HG03442 (cell line): ENCODE measurements at regions not wholly inside any gene's neighbourhood (a gene's known extent, or its start where the extent isn't known, plus 50 kb on each side); places are given as distances from the start of the nearest gene placed in this dataset.
"Not testable (repeated sequence)": the region's sequence is repeated elsewhere in the genome, so short reads cannot be mapped to it uniquely, and the experiment has no call there.

ENCODE experiments used
- ATAC-seq: cut with Tn5 transposase; IDR thresholded peaks from one replicate; pipeline ENCODE4 v1.9.1; 2021; ENCODE audit warnings: mild to moderate bottlenecking, moderate library complexity; ENCODE audit not compliant: unreplicated experiment

DNA sequence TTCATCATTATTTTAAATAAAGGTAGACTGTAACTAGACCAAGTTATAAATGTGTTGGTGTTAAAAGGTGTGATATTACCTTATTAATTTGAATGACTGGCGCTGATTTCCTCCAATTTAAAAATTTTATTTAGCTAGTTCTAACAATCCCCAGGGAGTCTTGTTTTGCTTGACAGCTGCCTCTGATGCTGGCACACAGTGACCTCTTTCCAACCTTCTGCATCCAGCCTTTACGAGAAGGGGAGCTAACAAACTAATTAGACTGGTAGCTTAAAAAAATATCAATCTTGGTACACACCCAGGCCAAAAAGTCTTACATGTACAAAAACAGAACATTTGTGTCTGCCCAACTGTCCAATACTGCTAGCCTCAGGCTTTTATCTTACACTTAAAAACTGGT is 51.8 kb upstream of the ENPEP start:
- ATAC-seq, result no peak

DNA sequence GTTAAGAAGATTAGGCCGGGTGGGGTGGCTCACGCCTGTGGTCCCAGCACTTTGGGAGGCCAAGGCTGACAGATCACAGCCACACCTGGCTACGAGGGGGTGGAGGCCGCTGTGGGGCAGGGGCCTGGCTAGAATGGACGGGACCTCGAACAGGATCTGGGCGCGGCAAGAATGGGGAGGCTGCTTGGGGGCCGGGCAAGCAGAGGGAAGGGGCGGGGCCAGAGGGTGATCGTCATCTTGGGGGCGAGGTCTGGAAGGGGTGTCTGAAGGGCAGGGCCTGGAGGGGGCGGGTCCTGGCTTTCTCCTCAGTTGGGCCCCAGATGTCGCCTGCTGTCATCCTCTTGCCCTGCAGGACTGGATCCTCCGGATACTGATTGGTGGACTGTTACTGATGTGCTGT is 57.3 kb upstream of the ENPEP start:
- ATAC-seq, result no peak

DNA sequence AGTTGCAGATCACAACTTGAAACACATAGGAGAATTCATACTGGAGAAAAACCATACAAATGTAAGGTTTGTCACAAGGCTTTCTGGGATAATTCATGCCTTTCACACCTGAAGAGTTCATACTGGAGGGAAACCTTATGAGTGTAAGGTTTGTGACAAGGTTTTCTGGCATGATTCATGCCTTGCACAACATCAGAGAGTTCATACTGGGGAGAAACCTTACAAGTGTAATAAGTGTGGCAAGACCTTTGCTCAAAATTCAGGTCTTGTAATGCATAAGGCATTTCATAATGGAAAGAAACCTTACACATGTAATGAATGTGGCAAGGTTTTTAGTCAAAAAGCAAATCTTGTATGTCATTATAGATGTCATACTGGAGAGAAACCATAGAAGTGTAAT is 58.8 kb upstream of the ENPEP start:
- no peak for ATAC-seq

DNA sequence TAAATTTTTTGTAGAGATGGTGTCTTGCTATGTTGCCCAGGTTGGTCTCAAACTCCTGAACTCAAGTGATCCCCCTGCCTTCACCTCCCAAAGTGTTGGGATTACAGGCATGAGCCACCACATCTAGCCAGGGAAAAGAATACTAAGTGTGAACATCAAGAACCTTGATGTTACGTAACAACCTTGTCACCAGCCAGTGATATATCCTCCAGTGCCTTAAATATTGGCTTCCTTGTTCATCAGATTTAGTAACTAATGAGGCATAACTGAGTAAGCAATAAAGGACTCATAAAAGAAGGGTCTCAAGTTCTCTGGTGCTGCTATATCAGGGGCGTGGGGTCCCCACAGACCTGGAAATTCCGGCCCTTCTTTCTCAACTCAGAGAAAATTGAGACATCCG is 60.5 kb upstream of the ENPEP start:
- ATAC-seq, result no peak

DNA sequence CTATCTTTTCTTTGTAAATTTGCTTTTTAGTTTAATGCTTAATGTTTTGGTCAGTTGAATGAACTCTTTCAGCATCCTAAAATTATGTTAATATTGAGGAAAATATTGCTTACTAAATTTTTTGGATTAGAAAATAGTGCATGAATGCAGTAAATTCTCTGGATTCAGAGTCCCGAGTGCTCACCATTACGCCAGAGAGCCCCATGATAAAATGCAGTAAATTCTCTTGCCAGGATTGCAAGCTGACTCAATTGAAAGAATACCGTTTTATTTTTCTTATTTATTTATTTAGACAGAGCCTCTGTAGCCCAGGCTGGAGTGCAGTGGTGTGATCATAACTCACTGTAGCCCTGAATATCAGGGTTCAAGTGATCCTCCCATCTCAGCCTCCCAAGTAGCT is 60.9 kb upstream of the ENPEP start:
- ATAC-seq, result no peak

DNA sequence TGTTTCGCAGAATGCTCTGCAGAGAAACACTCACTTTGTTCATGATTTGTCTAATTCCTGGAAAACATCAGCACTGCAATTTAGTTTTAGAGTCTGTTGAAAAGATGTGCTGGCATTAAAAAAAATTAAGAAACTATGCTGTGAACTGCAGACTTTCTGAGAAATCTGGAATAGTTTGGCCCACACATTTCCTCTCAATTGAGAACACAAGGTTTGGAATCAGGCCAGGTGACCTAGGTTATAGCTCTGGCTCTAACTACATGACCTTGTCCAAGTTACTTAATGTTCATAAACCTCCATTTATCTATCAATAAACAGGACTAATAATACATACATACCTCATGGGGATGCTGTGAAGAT is 61.4 kb upstream of the ENPEP start:
- ATAC-seq, result no peak

DNA sequence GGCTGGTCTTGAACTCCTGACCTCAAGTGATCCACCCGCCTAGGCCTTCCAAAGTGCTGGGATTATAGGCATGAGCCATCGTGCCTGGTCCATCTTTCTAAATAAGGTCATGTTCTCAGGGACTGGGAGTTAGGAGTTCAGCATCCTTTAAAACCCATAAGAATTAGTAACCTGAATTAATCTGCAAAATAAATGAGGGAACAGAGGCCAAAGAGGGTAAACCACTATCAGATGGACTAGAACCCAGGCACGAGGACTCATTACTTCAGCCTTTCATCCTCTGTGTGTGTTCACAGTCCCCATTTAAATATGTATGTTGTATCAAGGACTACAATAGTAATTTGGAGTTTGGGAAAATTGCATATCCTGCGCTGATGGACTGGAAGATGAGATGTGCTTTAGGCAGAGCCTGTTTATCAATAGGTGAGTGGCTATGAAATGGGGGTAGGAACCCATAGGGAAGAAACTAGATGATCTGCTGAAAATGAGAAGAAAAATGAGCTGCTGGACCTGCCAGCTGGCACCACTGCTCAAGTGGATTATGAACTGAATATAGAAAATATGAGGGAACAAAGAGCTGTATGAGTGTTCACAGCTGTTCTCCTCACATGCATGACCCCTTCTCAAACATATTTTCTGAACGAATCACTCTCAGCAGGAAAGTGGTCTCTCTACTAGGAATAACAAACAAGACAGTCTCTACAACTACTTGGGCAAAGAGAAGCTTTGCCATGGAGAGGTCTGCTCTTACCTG is 62.0 kb upstream of the ENPEP start:
- ATAC-seq, result not testable (repeated sequence)

DNA sequence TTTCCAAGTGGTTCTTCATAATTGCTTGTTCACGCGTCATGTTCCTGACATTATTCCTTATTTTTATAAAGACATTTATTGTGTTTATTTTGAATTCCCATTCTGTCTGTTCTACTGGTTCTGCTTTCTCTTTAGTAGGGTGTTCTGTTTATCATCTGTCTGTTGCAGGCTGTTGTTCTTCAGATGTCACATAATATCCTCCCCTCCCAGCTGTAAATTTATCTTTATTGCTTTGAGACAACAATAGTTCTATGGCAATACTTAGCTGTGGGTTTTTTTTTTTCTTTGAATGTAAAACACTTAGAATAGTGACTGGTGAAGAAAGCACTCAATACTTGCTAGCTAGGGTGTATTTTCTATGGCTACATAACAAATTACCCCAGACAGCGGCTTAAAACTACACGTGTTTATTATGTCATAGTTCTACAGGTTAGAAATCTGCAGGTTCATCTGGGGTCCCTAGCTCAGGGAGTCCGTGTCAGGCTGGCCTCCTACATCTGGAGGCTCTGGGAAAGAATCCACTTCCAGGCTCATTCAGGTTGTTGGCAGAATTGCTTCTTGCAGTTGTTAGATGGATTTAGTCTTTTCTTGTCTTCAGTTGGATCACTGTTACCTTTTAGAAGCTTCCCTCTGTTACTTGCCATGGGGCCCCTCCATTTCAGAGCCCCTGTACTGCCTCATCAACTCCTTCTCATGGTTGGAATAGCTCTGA is 63.4 kb upstream of the ENPEP start:
- no peak for ATAC-seq

DNA sequence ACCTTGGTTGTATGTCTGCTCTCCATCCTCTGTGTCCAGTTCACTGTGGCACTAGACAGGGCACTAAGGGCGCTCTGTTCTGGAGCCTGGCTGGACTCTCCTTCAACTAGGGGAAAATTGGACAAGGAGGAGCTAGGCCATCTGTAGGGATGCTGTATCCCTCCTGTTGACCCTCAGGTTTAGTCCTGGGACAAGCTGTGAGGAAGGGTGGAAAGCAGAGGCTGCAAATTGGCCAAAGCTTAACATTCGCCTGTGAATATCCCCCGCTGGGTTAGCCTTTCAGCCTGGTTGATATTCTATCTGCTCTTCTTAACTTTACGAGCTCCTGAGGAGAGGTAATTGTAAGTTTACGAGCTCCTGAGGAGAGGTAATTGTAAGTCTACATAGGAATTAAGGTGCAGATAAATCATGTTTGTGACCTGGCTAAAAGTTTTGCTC is 64.4 kb upstream of the ENPEP start:
- no peak for ATAC-seq

DNA sequence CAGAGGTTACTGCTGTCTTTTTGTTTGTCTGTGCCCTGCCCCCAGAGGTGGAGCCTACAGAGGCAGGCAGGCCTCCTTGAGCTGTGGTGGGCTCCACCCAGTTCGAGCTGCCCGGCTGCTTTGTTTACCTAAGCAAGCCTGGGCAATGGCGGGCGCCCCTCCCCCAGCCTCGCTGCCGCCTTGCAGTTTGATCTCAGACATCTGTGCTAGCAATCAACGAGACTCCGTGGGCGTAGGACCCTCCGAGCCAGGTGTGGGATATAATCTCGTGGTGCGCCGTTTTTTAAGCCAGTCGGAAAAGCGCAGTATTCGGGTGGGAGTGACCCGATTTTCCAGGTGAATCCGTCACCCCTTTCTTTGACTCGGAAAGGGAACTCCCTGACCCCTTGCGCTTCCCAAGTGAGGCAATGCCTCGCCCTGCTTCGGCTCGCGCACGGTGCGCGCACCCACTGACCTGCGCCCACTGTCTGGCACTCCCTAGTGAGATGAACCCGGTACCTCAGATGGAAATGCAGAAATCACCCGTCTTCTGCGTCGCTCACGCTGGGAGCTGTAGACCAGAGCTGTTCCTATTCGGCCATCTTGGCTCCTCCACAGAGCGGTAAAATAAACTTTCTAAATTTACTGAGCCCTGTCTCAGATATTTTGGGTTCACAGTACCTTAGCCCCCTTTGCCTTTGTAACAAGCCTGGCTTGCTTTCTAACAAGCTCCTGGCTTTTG is 64.9 kb upstream of the ENPEP start:
- ATAC-seq, result not testable (repeated sequence)

DNA sequence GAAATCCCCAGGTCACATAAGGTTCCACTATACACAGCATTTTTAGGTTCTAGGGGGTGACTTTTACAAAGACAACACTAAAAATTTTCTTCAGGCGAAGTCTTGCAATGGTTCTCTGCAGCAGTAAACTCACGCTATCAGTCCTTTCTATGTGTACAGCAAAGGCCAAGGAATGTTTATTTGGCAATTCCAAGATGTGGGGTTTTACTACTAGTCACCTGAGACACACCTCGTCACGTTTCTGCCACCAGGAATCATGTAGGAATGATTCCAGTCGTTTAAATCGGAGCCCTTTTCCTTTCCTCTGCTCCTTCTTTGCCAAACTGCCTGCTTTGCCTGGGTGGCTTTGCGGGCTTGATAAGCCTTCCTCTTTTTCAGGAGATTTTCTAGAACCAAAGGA is 75.9 kb upstream of the ENPEP start:
- ATAC-seq, result no peak

DNA sequence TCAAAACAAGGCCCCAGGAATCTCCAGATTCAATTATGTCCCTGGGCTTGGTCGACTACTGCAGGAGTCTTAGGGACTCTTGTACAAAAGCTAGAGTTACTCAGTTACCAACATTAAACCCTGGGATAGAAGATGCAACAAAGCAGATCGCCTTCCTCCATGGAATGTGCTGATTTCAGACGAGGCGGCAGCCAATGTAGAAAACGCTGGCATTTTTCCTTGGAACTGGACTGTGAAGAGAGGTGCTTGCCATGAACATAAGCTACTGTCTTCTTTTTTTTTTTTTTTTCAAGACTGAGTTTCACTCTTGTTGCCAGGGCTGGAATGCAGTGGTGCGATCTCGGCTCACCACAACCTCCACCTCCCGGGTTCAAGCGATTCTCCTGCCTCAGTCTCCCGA is 76.9 kb upstream of the ENPEP start:
- ATAC-seq, result not testable (repeated sequence)

DNA sequence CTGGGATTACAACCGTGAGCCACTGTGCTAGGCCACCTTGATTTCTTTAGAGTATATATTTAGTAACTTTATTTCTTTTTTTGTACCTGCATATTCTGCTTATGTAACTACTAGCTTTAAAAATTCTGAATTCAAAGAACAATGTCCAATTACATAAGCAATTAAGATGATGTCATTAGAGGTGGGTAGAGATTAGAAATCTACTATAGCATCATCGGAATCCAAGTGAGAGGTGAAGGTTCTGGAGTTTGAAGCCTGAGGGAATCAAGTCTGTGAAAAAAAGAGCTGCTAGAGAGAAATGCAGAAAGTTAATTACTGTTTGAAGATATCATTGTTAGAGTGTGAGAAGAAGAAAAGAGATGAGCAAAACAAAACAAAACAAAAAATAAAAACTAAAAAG is 79.0 kb upstream of the ENPEP start:
- ATAC-seq, result no peak

DNA sequence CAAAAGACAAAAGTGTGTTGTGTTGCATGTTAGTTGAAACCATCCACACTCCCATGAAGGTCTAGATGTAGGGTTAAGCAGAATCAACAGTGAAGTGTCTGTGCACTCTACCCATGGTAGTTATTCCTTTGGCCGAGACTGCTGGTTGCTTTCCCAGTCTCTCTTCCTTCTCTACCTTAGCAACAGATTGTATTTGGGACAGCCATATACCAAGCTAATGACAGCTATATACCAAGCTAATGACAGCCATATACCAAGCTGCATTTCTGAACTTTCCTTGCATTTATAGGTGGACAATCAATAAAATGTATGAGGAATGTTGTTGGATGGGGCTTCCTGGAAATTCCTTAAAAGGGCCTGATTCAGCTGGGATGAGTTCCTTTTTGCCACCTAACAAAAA is 80.5 kb upstream of the ENPEP start:
- ATAC-seq, result no peak

DNA sequence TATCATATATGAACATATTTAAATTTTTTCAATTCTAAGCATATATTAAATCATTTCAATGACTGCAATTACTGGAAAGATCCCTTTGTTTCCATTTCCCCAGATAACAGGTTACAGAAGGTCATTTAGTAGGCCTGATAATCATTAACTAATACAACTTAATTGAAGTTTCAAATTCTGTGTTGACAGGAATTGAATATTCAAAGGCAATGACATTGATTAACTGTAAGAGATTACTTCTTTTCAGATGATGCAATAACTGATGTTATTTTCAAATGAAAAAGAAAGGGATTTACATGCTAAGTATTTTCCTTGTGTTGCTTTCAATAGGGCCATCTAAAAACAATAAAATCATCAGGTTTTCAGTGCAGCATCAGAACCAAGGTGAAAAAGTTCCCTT is 81.1 kb upstream of the ENPEP start:
- ATAC-seq, result no peak

DNA sequence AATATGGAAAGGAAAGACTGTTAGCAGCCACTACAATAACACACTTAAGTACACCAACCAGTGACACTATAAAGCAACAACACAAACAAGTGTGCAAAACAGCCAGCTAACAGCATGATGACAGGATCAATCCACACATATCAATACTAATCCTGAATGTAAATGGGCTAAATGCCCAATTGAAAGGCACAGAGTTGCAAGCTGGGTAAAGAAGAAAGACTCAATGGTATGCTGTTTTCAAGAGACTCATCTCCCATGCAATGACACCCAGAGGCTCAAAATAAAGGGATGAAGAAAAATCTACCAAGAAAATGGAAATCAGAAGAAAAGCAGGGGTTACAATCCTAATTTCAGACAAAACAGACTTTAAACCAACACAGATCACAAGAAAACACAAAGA is 94.2 kb upstream of the ENPEP start:
- no peak for ATAC-seq

DNA sequence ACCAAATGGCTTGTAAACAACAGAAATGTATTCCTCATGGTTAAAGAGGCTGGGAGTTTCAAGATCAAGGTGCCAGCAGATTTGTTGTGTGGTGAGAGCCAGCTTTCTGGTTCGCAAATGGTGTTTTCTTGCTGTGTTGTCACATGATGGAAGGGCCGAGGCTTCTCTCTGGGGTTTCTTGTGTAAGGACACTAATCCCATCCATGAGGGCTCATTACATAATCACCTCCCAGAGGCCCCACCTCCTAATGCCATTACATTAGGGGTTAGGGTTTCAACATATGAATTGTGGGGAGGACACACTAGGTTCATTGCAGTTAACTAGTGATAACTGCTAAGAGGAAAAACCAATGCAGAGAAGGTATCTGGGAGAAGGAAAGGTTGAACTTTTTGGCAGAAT is 103.5 kb upstream of the ENPEP start:
- ATAC-seq, result no peak

DNA sequence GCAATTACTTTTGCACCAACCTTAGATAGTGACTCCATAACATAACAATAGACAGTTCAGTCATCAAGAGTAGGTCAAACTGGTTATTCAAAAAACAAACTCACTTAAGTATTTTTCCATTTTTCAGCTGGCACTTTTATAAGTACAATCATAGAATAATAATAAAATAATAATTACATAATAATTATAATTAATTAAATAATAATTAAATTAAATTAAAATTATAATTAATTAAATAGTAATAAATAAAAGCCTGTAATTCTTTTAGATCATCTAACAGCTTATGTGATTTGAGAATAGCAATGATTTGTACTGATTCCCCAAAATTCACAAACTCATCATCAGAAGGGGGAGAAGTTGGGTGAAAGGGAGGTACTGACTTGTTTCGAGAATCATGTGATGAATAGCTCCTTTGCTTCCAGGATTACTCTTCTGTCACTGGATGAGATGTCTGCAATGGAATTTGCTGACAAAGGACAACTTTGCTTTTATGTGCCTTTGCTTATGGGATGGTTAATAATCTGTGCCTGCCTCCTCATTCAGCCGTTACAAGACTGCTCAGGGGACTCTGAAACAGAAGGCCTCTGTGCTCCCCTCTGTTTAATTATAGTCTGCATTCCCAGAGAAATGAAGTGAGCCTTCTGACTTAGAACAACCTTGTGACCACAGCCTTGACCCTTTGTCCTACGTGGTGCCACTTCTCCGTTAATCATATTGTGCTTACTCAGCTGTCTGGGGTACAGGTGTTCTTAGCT is 104.8 kb upstream of the ENPEP start:
- ATAC-seq, result no peak

DNA sequence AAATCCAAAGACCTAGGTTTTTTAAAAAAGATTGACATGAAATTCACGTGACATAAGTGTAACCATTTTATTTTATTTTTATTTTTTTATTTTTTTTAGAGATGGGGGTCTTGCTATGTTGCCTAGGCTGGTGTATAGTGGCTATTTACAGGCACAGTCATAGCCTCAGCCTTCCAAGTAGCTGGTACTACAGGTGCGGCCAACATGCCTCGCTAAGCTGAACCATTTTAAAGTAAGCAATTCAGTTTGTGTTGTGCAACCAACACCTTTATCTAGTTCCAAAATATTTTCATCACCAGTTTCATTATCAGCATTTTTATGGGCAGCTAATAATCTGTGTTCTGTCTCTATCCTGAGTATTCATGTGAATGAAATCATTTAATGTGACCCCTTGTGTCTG is 107.5 kb upstream of the ENPEP start:
- ATAC-seq, result no peak

DNA sequence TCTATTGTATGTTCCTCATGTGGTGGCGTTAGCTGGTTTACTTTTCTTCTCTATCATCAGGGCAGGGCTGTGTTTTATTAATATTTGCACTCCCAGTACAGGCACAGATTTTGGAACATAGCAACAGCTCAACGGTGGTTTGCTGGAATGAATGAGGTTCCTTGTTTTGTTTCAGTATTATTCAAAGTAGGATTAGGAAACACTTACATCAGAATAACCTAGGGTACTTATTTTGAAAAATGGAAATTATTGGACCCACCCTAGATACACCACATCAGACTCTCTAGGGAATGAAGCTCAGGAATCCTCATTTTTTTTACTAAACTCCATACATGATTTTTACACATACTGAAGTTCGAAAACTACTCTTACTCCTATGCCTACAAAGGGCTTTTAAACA is 108.8 kb upstream of the ENPEP start:
- no peak for ATAC-seq

DNA sequence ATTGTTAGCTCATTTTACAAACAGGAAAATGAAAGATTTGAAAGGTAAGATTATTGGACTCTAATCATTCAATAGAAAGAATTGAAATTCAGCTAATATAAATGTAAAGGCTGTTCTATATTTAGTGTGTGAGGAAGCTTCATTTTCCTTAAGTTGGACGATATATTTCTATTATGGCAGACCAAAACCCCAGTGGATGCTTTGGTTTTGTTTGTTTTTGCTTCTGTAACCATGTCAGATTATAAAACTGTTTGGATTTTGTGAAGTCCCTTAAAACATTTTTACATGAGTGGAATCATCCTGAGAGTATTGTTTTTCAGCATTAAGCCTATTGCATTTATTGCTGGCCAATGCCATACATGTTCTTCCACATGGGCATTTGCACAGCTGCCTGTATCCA is 110.2 kb upstream of the ENPEP start:
- ATAC-seq, result no peak
